Parathyroid adenoma (tissue), 2 donors: ENCODE measurements at regions not wholly inside any gene's neighbourhood (a gene's known extent, or its start where the extent isn't known, plus 50 kb on each side); places are given as distances from the start of the nearest gene placed in this dataset.

Experiments
- H2AFZ ChIP-seq: fragments of 300-600 bp; sonication (generic); one replicate; pipeline ENCODE4 v1.7.0; 2017; ENCODE audit warnings: antibody characterized with exemption, mild to moderate bottlenecking
- H3K27ac ChIP-seq: fragments of 300-600 bp; sonication (generic); one replicate; pipeline ENCODE4 v1.7.0; 2017
- H3K27me3 ChIP-seq: fragments of 300-600 bp; sonication (generic); one replicate; pipeline ENCODE4 v1.7.0; 2017; ENCODE audit warnings: low read length; ENCODE audit not compliant: control insufficient read depth, insufficient read depth
- H3K36me3 ChIP-seq: fragments of 300-600 bp; sonication (generic); one replicate; pipeline ENCODE4 v1.7.0; 2017; ENCODE audit warnings: low read length; ENCODE audit not compliant: control insufficient read depth, insufficient read depth
- H3K4me1 ChIP-seq: fragments of 300-600 bp; sonication (generic); one replicate; pipeline ENCODE4 v1.7.0; 2017; ENCODE audit warnings: control low read depth
- H3K4me2 ChIP-seq: fragments of 300-600 bp; sonication (generic); one replicate; pipeline ENCODE4 v1.7.0; 2017; ENCODE audit warnings: low read length
- H3K4me3 ChIP-seq: fragments of 300-600 bp; sonication (generic); one replicate; pipeline ENCODE4 v1.7.0; 2017; ENCODE audit warnings: low read depth, low read length
- H3K79me2 ChIP-seq: fragments of 300-600 bp; sonication (generic); one replicate; pipeline ENCODE4 v1.7.0; 2017; ENCODE audit warnings: control low read depth
- H3K9ac ChIP-seq: fragments of 300-600 bp; sonication (generic); one replicate; pipeline ENCODE4 v1.7.0; 2017; ENCODE audit warnings: mild to moderate bottlenecking
- H3K9me3 ChIP-seq: fragments of 300-600 bp; sonication (generic); one replicate; pipeline ENCODE4 v1.7.0; 2017; ENCODE audit warnings: low read length; ENCODE audit not compliant: control insufficient read depth
- TF ChIP-seq, protein P1 (sequence below): fragments of 300-600 bp; sonication (generic); IDR thresholded peaks from one replicate; pipeline ENCODE4 v1.7.0; 2017; ENCODE audit warnings: antibody characterized with exemption, mild to moderate bottlenecking
- donor health status: primary hyperparathyroidism.

DNA sequence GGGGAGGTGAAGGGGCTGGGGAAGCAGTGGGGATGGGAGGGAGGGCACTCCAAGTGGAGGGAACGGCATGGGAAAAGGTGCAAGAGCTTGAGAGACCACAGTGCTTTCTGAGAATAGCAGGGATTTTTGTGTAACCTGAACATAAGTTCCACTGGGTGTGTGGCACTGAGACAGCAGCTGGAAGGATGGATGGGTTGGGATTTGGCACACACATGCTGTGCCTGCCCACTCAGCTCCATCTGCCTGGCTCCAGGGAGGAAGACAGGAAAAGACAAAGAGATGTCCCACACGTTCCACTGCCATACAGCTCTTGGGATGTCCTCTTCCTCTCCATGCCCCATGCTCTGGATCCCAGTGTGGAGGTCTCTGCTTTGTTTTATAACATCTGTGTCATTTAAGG lies 114.1 kb upstream of the TEX51 start:
- H3K4me2 ChIP-seq, result no peak overlapping the region
- no peaks in the 10 kb centered on the region for H3K4me1 ChIP-seq
- H3K27ac ChIP-seq, result no peak overlapping the region
- no peak overlapping the region for H3K9ac ChIP-seq
- H3K4me3 ChIP-seq, result no peak overlapping the region
- no peak overlapping the region for H2AFZ ChIP-seq
- H3K9me3 ChIP-seq, result no peaks in the 10 kb centered on the region
- TF ChIP-seq, protein P1, sequence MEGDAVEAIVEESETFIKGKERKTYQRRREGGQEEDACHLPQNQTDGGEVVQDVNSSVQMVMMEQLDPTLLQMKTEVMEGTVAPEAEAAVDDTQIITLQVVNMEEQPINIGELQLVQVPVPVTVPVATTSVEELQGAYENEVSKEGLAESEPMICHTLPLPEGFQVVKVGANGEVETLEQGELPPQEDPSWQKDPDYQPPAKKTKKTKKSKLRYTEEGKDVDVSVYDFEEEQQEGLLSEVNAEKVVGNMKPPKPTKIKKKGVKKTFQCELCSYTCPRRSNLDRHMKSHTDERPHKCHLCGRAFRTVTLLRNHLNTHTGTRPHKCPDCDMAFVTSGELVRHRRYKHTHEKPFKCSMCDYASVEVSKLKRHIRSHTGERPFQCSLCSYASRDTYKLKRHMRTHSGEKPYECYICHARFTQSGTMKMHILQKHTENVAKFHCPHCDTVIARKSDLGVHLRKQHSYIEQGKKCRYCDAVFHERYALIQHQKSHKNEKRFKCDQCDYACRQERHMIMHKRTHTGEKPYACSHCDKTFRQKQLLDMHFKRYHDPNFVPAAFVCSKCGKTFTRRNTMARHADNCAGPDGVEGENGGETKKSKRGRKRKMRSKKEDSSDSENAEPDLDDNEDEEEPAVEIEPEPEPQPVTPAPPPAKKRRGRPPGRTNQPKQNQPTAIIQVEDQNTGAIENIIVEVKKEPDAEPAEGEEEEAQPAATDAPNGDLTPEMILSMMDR, result no peak
- no peaks in the 10 kb centered on the region for H3K27me3 ChIP-seq
- no peaks in the 10 kb centered on the region for H3K36me3 ChIP-seq
- H3K79me2 ChIP-seq, result no peaks in the 10 kb centered on the region

GRCh38 chr2:126785236-126785635 lies 113.5 kb upstream of the TEX51 start:
- Histone ChIP-seq H3K36me3 (no peaks in the 10 kb centered on the region), H3K27ac (no peak overlapping the region), H3K4me3 (no peak overlapping the region), H3K79me2 (no peaks in the 10 kb centered on the region), H3K9me3 (no peaks in the 10 kb centered on the region), H3K27me3 (no peaks in the 10 kb centered on the region), H3K9ac (no peak overlapping the region), H3K4me1 (no peaks in the 10 kb centered on the region), H3K4me2 (no peak overlapping the region), H2AFZ (no peak overlapping the region)
- TF ChIP-seq, protein P1, result no peak

GRCh38 chr2:126785862-126786261 lies 112.8 kb upstream of the TEX51 start:
- Histone ChIP-seq H3K9me3 (no peaks in the 10 kb centered on the region), H3K36me3 (no peaks in the 10 kb centered on the region), H3K4me1 (no peaks in the 10 kb centered on the region), H3K4me3 (no peak overlapping the region), H3K9ac (no peak overlapping the region), H3K79me2 (no peaks in the 10 kb centered on the region), H3K27ac (no peak overlapping the region), H2AFZ (no peak overlapping the region), H3K27me3 (no peaks in the 10 kb centered on the region), H3K4me2 (no peak overlapping the region)
- TF ChIP-seq, protein P1, result no peak

DNA sequence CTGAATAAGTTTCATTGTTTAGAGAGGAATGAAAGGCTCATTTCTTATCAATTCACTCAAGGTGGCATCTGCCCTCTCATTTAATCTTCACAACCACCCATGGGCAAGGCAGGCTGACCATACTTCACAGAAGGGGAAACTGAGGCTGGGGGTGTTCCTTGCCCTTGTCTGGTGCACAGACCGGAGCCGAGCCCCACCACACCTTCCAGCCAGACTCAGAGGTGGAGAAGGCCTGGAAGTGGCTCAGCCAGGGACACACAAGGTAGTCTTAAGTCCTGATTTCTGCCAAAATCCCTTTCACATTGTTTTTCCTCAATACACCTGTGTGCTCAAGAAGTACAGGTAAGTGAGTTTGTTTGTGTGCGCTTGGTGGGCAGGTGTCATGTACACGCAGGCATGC lies 111.9 kb upstream of the TEX51 start:
- no peaks in the 10 kb centered on the region for H3K36me3 ChIP-seq
- no peak overlapping the region for H3K27ac ChIP-seq
- no peak overlapping the region for H3K4me2 ChIP-seq
- no peaks in the 10 kb centered on the region for H3K79me2 ChIP-seq
- no peaks in the 10 kb centered on the region for H3K27me3 ChIP-seq
- H3K9me3 ChIP-seq, result no peaks in the 10 kb centered on the region
- H3K9ac ChIP-seq, result no peak overlapping the region
- H3K4me1 ChIP-seq, result no peaks in the 10 kb centered on the region
- TF ChIP-seq, protein P1, result no peak
- no peak overlapping the region for H2AFZ ChIP-seq
- H3K4me3 ChIP-seq, result no peak overlapping the region

GRCh38 chr2:126787289-126787688 lies 111.4 kb upstream of the TEX51 start:
- Histone ChIP-seq H3K4me1 (no peaks in the 10 kb centered on the region), H3K36me3 (no peaks in the 10 kb centered on the region), H2AFZ (no peak overlapping the region), H3K27me3 (no peaks in the 10 kb centered on the region), H3K4me3 (no peak overlapping the region), H3K79me2 (no peaks in the 10 kb centered on the region), H3K27ac (no peak overlapping the region), H3K4me2 (no peak overlapping the region), H3K9ac (no peak overlapping the region), H3K9me3 (no peaks in the 10 kb centered on the region)
- TF ChIP-seq, protein P1, result no peak
